ENCODE measurements at regions not wholly inside any gene's neighbourhood (a gene's known extent, or its start where the extent isn't known, plus 50 kb on each side); places are given as distances from the start of the nearest gene placed in this dataset.
"Not testable (repeated sequence)": the region's sequence is repeated elsewhere in the genome, so short reads cannot be mapped to it uniquely, and the experiment has no call there.

- Histone ChIP-seq H2AK5ac (ENCODE audit: insufficient read length, low read length) (no peak overlapping the region), H3K56ac (ENCODE audit: insufficient read length, low read depth, low read length) (no peak overlapping the region), H4K20me1 (ENCODE audit: control insufficient read depth, insufficient read depth, insufficient read length) (no peaks in the 10 kb centered on the region), H4K8ac (replicated peaks; ENCODE audit: insufficient read length, low read depth, low read length) (no peak overlapping the region), H3K79me2 (ENCODE audit: insufficient read depth, low read length) (no peaks in the 10 kb centered on the region), H3K4me1 (ENCODE audit: insufficient read depth, low read length) (no peaks in the 10 kb centered on the region), H2BK12ac (ENCODE audit: insufficient read length, low read depth, low read length) (no peak overlapping the region), H4K91ac (ENCODE audit: insufficient read length, low read depth, low read length) (no peak overlapping the region), H3K23me2 (ENCODE audit: insufficient read length, low read depth, low read length, poor library complexity, severe bottlenecking) (no peaks in the 10 kb centered on the region), H3K27me3 (ENCODE audit: insufficient read depth, low read length) (no peaks in the 10 kb centered on the region), H2BK120ac (ENCODE audit: low read depth, low read length, poor library complexity, severe bottlenecking) (no peak overlapping the region), H3T11ph (ENCODE audit: low read length) (no peak overlapping the region), H3K79me1 (ENCODE audit: insufficient read depth, low read depth, low read length, poor library complexity, severe bottlenecking) (no peaks in the 10 kb centered on the region), H2AFZ (ENCODE audit: low read length) (no peak overlapping the region), H3K27ac (ENCODE audit: insufficient read length, low read depth, low read length) (no peak overlapping the region), H4K5ac (ENCODE audit: insufficient read length, low read depth, low read length) (no peak overlapping the region), H3K4ac (ENCODE audit: low read depth, low read length) (no peak overlapping the region), H3K4me2 (ENCODE audit: insufficient read depth, insufficient read length, low read length) (no peak overlapping the region), H3K23ac (ENCODE audit: insufficient read length, low read depth, low read length) (no peak overlapping the region), H2BK15ac (ENCODE audit: low read depth, low read length) (no peak overlapping the region), H3K9me3 (ENCODE audit: control insufficient read depth, low read depth, low read length) (no peaks in the 10 kb centered on the region), H2BK5ac (ENCODE audit: insufficient read length, low read length) (no peak overlapping the region), H3K14ac (ENCODE audit: insufficient read depth, low read length) (no peak overlapping the region), H3K9ac (ENCODE audit: extremely low read depth, insufficient read length, low read length) (no peak overlapping the region), H3K18ac (ENCODE audit: insufficient read length, low read depth, low read length) (no peak overlapping the region), H2BK20ac (ENCODE audit: low read depth, low read length, poor library complexity, severe bottlenecking) (no peak overlapping the region)
- Mint-ChIP-seq H3K4me1 (no peaks in the 10 kb centered on the region), H3K27ac (no peak overlapping the region), H3K4me3 (no peak overlapping the region), H3K36me3 (ENCODE audit: insufficient read depth in 1 of 3, low read depth in 3 of 3) (peaks cover 0 to 21% (median 2%) of the 10 kb centered on the region in 3 experiments; a peak in 4 of 7 replicates), H3K27me3 (ENCODE audit: low read depth) (no peaks in the 10 kb centered on the region), H3K9me3 (peaks cover 14 to 22% of the 10 kb centered on the region in 2 experiments)
- TF ChIP-seq CTCF (conservative IDR thresholded peaks at IDR 0.05), result no peak
- no peak for DNase-seq
These were observed 1088.1 kb upstream of the EDIL3 start for GRCh38 chr5:85472749-85473148.

GRCh38 chr5:85475151-85475550, 1090.5 kb upstream of the EDIL3 start:
- not testable (repeated sequence) for H4K91ac ChIP-seq (ENCODE audit: insufficient read length, low read depth, low read length); H3K4me3 Mint-ChIP-seq; H3K79me2 ChIP-seq (ENCODE audit: insufficient read depth, low read length); H3K79me1 ChIP-seq (ENCODE audit: insufficient read depth, low read depth, low read length, poor library complexity, severe bottlenecking); H3K9ac ChIP-seq (ENCODE audit: extremely low read depth, insufficient read length, low read length); H3K23ac ChIP-seq (ENCODE audit: insufficient read length, low read depth, low read length); H2BK5ac ChIP-seq (ENCODE audit: insufficient read length, low read length); H2BK20ac ChIP-seq (ENCODE audit: low read depth, low read length, poor library complexity, severe bottlenecking); H3K27ac Mint-ChIP-seq; H2BK12ac ChIP-seq (ENCODE audit: insufficient read length, low read depth, low read length); H3K27ac ChIP-seq (ENCODE audit: insufficient read length, low read depth, low read length); H2BK120ac ChIP-seq (ENCODE audit: low read depth, low read length, poor library complexity, severe bottlenecking); H3T11ph ChIP-seq (ENCODE audit: low read length); H3K9me3 ChIP-seq (ENCODE audit: control insufficient read depth, low read depth, low read length); H3K56ac ChIP-seq (ENCODE audit: insufficient read length, low read depth, low read length); H3K18ac ChIP-seq (ENCODE audit: insufficient read length, low read depth, low read length); H3K4me2 ChIP-seq (ENCODE audit: insufficient read depth, insufficient read length, low read length); H3K4ac ChIP-seq (ENCODE audit: low read depth, low read length); H4K8ac ChIP-seq (replicated peaks; ENCODE audit: insufficient read length, low read depth, low read length); H2AFZ ChIP-seq (ENCODE audit: low read length); H3K27me3 Mint-ChIP-seq (ENCODE audit: low read depth); H3K27me3 ChIP-seq (ENCODE audit: insufficient read depth, low read length); H3K23me2 ChIP-seq (ENCODE audit: insufficient read length, low read depth, low read length, poor library complexity, severe bottlenecking); H2AK5ac ChIP-seq (ENCODE audit: insufficient read length, low read length); H3K4me1 ChIP-seq (ENCODE audit: insufficient read depth, low read length); H3K14ac ChIP-seq (ENCODE audit: insufficient read depth, low read length); H4K5ac ChIP-seq (ENCODE audit: insufficient read length, low read depth, low read length); H3K36me3 Mint-ChIP-seq (ENCODE audit: insufficient read depth in 1 of 3, low read depth in 3 of 3); H2BK15ac ChIP-seq (ENCODE audit: low read depth, low read length); H3K4me1 Mint-ChIP-seq; H4K20me1 ChIP-seq (ENCODE audit: control insufficient read depth, insufficient read depth, insufficient read length); DNase-seq
- WGBS (ENCODE audit: extremely low coverage, insufficient read length, low lambda C conversion rate), result no CpG with 5 or more reads among the region's 4 CpGs
- peaks cover 11 to 12% of the 10 kb centered on the region in 2 experiments for H3K9me3 Mint-ChIP-seq

Measured in H9 (cell line).